Immature natural killer cell (primary cell): ENCODE measurements at regions not wholly inside any gene's neighbourhood (a gene's known extent, or its start where the extent isn't known, plus 50 kb on each side); places are given as distances from the start of the nearest gene placed in this dataset.

Experiments used
- DNase-seq, 3 donors: peaks; one replicate each; pipeline ENCODE4 v3.0.0; 2022; ENCODE audit warnings: mixed read lengths in 1 of 3
- H3K27ac Mint-ChIP-seq, 6 donors: one replicate each; pipeline ENCODE4 v1.8.0; 2020; ENCODE audit warnings: mixed read lengths in 6 of 6, mild to moderate bottlenecking in 5 of 6, inconsistent platforms in 4 of 6, moderate library complexity in 3 of 6
- H3K27me3 Mint-ChIP-seq, 3 donors: one replicate each; pipeline ENCODE4 v1.8.0; 2020 to 2021; ENCODE audit warnings: low read depth in 3 of 3, mild to moderate bottlenecking in 3 of 3, mixed read lengths in 3 of 3, moderate library complexity in 3 of 3, inconsistent platforms in 1 of 3
- H3K36me3 Mint-ChIP-seq, 3 donors: one replicate each; pipeline ENCODE4 v1.8.0; 2020; ENCODE audit warnings: mixed read lengths in 3 of 3, inconsistent platforms in 2 of 3, mild to moderate bottlenecking in 2 of 3
- H3K4me1 Mint-ChIP-seq, 2 donors: one replicate each; pipeline ENCODE4 v1.8.0; 2020; ENCODE audit warnings: inconsistent platforms in 2 of 2, mild to moderate bottlenecking in 2 of 2, mixed read lengths in 2 of 2, moderate library complexity in 1 of 2
- H3K4me3 Mint-ChIP-seq, 5 donors: one replicate each; pipeline ENCODE4 v1.8.0; 2020; ENCODE audit warnings: mild to moderate bottlenecking in 5 of 5, mixed read lengths in 5 of 5, inconsistent platforms in 3 of 5, moderate library complexity in 3 of 5
- H3K9me3 Mint-ChIP-seq, 6 donors: one replicate each; pipeline ENCODE4 v1.8.0; 2020; ENCODE audit warnings: mild to moderate bottlenecking in 6 of 6, mixed read lengths in 6 of 6, inconsistent platforms in 4 of 6, moderate library complexity in 3 of 6

DNA sequence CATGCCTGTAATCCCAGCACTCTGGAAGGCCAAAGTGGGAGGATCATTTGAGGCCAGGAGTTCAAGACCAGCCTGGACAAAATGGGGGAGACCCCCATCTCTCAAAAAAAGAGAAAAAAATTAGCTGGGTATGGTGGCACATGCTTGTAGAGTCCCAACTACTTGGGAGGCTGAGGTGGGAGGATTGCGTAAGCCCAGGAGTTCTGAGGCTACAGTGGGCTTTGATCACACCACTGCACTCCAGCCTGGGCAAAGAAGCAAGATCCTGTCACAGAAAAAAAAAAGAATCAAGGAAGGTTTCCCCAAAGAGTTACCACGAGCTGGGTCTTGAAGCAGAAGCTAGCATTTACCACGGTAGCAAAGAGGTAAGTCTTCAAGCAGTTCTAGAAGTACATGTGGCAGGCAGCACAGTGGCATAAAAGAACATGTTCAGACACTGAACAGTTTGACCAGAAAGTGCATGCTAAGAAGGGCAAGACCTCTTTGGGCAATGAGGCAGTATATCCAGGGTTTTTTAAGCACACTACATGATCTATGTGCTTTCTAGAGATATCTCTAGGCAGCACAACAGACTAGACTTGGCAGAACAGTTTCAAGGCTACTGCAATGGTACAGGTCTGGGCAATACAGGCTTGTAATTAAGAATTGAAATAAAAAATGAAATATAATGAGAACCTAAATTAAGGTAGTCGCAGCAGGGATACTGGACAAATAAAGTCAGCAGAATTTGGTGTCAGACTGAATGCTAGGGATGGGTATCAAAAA, 418.5 kb downstream of the SHQ1 start:
- H3K27ac Mint-ChIP-seq, result no peak overlapping the region
- peaks cover 80 to 95% of the 10 kb centered on the region in 2 donors for H3K4me1 Mint-ChIP-seq
- no peak overlapping the region for H3K4me3 Mint-ChIP-seq
- H3K9me3 Mint-ChIP-seq, result no peaks in the 10 kb centered on the region
- H3K27me3 Mint-ChIP-seq, result peaks cover 0 to 3% (median 0%) of the 10 kb centered on the region in 3 donors
- no peaks in the 10 kb centered on the region for H3K36me3 Mint-ChIP-seq
- no peak for DNase-seq

DNA sequence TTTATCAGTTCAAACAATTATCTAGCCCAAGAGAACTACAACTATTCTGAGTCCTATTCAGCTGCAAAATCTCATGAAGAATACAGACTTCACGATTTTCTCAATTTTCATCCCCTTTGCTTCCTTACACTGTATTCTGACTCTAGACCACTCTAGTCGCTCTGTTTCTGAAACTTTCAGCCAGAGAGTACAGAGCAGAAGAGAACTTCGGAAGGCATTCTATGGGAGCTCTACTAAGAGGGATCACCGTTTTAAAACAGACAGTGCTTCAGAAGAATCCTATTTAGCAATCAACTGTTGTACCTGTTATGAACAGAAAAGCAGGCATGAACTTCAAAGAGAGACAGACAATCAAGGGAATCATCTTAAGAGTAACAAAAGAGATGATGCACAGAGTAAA, 419.4 kb downstream of the SHQ1 start:
- H3K9me3 Mint-ChIP-seq, result no peaks in the 10 kb centered on the region
- peaks cover 0 to 3% (median 0%) of the 10 kb centered on the region in 3 donors for H3K27me3 Mint-ChIP-seq
- no peaks in the 10 kb centered on the region for H3K36me3 Mint-ChIP-seq
- peaks cover 79 to 95% of the 10 kb centered on the region in 2 donors for H3K4me1 Mint-ChIP-seq
- peak overlapping the region in 2 of 6 donors; percentile 11 to 66 for H3K27ac Mint-ChIP-seq
- DNase-seq, result no peak
- peak overlapping the region in 1 of 5 donors; percentile 3 for H3K4me3 Mint-ChIP-seq

- Mint-ChIP-seq H3K27ac (peak overlapping the region in 3 of 6 donors; percentile 7 to 76 (median 18)), H3K9me3 (no peaks in the 10 kb centered on the region), H3K4me3 (peak overlapping the region; percentile 44 to 77 (median 59)), H3K4me1 (peaks cover 79 to 93% of the 10 kb centered on the region in 2 donors), H3K36me3 (no peaks in the 10 kb centered on the region), H3K27me3 (peaks cover 0 to 4% (median 0%) of the 10 kb centered on the region in 3 donors)
- peak in 1 of 3 donors; percentile 13 for DNase-seq
These were observed 420.6 kb downstream of the SHQ1 start for GRCh38 chr3:72427624-72428023.

DNA sequence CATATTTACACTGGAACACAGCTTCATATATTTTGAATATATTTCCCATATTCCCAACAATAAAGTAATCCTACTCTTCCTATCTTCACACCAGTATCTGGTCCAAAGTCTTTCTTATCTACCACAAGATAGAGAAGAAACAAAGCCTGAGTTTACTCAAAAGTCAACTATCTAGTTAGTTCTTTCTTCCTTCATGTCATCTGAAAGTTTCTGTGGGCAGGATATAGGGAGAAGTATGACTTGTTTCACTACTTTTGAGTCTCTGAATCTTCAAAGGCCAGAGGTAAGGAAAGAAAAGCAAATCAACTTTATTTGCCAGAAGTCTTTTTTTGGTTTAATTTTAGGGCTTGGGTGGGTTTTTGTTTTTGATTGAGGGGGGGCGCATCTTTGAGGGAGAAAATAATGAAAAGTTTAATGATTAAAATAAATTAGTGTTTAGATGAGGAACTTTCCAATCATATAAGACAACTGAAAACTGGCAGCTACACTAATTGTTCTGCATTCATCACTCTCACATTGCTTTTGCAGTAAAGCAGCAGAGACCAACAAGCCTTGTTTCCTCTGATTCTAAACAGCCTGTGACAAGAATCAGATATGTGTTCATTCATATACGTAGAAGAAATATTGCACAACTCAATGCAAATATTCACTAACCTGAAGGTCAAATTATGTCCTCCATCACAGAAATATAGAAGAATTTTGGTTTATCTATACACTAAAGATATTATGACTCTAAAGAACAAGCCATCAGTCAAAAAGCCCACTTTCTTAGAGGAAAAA, 421.4 kb downstream of the SHQ1 start:
- H3K4me3 Mint-ChIP-seq, result peak overlapping the region in 4 of 5 donors; percentile 49 to 77 (median 60)
- peaks cover 3 to 7% (median 3%) of the 10 kb centered on the region in 3 donors for H3K36me3 Mint-ChIP-seq
- H3K9me3 Mint-ChIP-seq, result peaks cover 0 to 3% (median 1%) of the 10 kb centered on the region in 6 donors
- peak overlapping the region in 5 of 6 donors; percentile 7 to 65 (median 39) for H3K27ac Mint-ChIP-seq
- DNase-seq, result no peak
- H3K4me1 Mint-ChIP-seq, result peaks cover 79 to 93% of the 10 kb centered on the region in 2 donors
- peaks cover 0 to 4% (median 0%) of the 10 kb centered on the region in 3 donors for H3K27me3 Mint-ChIP-seq

GRCh38 chr3:72423643-72424042, 424.6 kb downstream of the SHQ1 start:
- Mint-ChIP-seq H3K9me3 (peaks cover 0 to 11% (median 4%) of the 10 kb centered on the region in 6 donors), H3K27me3 (peaks cover 0 to 4% (median 0%) of the 10 kb centered on the region in 3 donors), H3K27ac (peak overlapping the region in 1 of 6 donors; percentile 17), H3K36me3 (peaks cover 4 to 13% (median 13%) of the 10 kb centered on the region in 3 donors), H3K4me3 (no peak overlapping the region), H3K4me1 (peaks cover 78 to 97% of the 10 kb centered on the region in 2 donors)
- no peak for DNase-seq

DNA sequence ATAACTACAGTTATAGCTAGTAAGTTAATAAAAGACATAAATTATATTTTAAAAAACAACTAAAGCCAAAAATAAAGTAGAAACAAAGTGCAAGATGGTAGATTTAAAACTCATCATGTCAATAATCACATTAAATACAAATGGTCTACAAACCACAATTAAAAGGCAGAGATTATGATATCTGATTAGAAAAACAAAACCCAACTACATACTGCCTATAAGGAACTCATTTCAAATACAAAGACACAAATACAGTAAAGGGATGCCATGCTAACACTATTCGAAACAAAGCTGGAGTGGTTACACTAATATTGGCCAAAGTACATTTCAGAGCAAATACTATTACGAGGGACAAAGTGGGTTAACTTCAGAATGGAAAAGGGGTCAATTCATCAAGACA, 426.5 kb downstream of the SHQ1 start:
- Mint-ChIP-seq H3K4me3 (no peak overlapping the region), H3K9me3 (peaks cover 0 to 11% (median 4%) of the 10 kb centered on the region in 6 donors), H3K27me3 (peaks cover 0 to 4% (median 0%) of the 10 kb centered on the region in 3 donors), H3K4me1 (peaks cover 77 to 97% of the 10 kb centered on the region in 2 donors), H3K27ac (peak overlapping the region in 1 of 6 donors; percentile 12), H3K36me3 (peaks cover 4 to 13% (median 13%) of the 10 kb centered on the region in 3 donors)
- DNase-seq, result no peak

DNA sequence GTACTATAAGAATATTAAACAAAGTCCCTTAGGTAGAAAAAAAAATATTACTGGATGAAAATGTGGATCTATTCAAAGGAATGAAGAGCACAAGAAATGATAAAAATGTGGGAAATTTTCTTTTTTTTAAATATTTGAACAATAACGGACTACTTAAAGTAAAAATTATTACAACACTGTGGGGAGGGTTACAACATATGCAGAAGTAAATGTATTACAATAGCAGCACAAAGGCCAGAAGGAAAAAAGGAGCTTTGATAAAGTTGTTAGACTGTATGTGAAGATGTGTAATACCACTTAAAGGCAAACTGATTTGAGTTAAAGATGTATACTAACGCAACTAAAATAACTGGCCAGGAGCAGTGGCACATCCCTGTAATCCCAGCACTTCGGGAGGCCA, 427.1 kb downstream of the SHQ1 start:
- Mint-ChIP-seq H3K9me3 (peaks cover 0 to 11% (median 4%) of the 10 kb centered on the region in 6 donors), H3K4me3 (no peak overlapping the region), H3K36me3 (peaks cover 4 to 13% (median 13%) of the 10 kb centered on the region in 3 donors), H3K4me1 (peaks cover 77 to 97% of the 10 kb centered on the region in 2 donors), H3K27ac (no peak overlapping the region), H3K27me3 (peaks cover 0 to 4% (median 0%) of the 10 kb centered on the region in 3 donors)
- DNase-seq, result no peak

DNA sequence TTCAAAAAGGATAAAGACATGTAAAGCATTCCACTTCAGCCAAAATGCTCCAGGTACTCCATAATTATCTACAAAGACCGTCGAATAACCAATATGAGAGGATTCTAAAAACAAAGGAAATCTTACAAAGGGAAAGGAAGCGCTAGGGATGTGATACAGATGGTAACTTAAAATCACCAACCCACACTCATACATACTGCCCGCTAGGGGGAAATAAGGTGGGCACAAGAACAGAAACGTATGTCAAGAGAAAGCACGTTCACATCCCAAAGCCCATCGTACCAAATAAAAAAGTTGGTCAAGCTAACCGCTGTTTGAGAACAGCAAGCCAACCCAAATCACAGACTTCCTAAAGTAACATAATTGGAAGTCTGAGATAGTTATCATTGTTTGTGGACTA, 429.4 kb downstream of the SHQ1 start:
- Mint-ChIP-seq H3K36me3 (peaks cover 4 to 13% (median 13%) of the 10 kb centered on the region in 3 donors), H3K9me3 (peaks cover 0 to 11% (median 4%) of the 10 kb centered on the region in 6 donors), H3K4me3 (no peak overlapping the region), H3K27me3 (peaks cover 0 to 1% (median 0%) of the 10 kb centered on the region in 3 donors), H3K27ac (no peak overlapping the region), H3K4me1 (peaks cover 72 to 97% of the 10 kb centered on the region in 2 donors)
- DNase-seq, result no peak

DNA sequence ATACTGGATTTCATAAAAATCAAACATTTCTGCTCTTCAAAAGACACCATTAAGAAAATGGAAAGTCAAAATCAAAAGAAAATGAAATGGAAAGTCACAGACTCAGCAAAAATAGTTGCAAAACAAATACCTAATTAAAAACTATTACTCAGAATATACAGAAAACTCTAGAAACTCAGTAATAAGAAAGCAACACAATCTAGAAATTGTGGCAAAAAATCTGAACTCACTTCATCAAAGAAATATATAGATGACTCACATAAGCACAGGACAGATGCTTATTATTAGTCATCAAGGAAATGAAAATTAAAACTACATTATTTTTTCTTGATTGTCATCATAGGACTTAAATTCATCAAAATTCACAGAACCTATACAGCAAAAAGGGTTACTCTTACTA, 430.0 kb downstream of the SHQ1 start:
- Mint-ChIP-seq H3K27me3 (no peaks in the 10 kb centered on the region), H3K4me3 (no peak overlapping the region), H3K4me1 (peaks cover 70 to 97% of the 10 kb centered on the region in 2 donors)

GRCh38 chr3:72414481-72415016, 433.7 kb downstream of the SHQ1 start:
- Mint-ChIP-seq H3K27me3 (peaks cover 0 to 3% (median 0%) of the 10 kb centered on the region in 3 donors), H3K36me3 (no peaks in the 10 kb centered on the region), H3K4me1 (peaks cover 78 to 100% of the 10 kb centered on the region in 2 donors), H3K4me3 (no peak overlapping the region), H3K9me3 (no peaks in the 10 kb centered on the region), H3K27ac (no peak overlapping the region)
- no peak for DNase-seq

More for the DNA sequence above, 430.0 kb downstream of the SHQ1 start:
- Mint-ChIP-seq H3K27ac (no peak overlapping the region), H3K9me3 (peaks cover 0 to 11% (median 4%) of the 10 kb centered on the region in 6 donors), H3K36me3 (peaks cover 4 to 13% (median 13%) of the 10 kb centered on the region in 3 donors)
- DNase-seq, result no peak

DNA sequence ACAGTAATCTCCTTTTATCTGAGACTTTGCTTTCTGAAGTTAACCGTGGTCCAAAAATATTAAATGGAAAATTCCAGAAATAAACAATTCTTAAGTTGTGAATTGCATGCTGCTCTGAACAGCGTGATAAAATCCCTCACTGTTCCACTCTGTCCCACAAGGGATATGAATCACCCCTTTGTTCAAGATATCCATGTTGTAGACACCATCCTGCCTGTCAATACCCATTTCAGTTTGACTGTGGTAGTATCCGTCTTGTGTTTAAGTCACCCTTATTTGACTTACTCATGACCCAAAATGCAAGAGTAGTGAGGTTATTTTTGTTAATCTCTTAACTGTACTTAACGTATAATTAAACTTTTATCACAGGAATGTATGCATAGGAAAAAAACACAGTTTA, 435.0 kb downstream of the SHQ1 start:
- no peak for DNase-seq
- Mint-ChIP-seq H3K27me3 (peaks cover 0 to 3% (median 0%) of the 10 kb centered on the region in 3 donors), H3K9me3 (no peaks in the 10 kb centered on the region), H3K27ac (no peak overlapping the region), H3K36me3 (no peaks in the 10 kb centered on the region), H3K4me3 (no peak overlapping the region), H3K4me1 (peaks cover 78 to 100% of the 10 kb centered on the region in 2 donors)

DNA sequence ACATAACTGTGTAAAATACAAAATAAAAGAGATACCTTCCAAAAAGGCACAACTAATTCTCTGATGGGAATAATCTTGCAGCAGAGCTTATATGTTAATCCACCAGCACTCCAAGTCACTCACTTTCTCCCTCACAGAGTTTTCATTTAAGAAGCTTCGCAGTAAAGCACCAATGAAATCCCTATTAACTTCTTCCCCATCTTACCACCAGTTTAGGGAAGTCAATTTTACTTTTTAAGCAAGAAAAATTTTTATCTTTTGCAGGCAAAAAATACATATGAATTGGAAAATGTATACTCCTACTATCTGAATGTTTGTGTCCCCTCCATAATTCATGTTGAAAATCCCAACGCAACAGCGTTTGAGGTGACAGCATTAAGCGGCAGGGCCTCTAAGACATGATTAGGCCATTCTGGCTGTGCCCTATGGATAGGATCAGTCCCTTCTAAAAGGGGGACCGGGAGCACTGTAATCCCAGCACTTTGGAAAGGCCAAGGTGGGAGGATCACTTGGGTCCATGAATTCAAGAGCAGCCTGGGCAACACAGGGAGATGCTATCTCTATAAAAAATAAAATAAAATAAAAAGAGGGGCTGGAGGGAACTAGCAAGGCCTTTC, 435.8 kb downstream of the SHQ1 start:
- Mint-ChIP-seq H3K27ac (peak overlapping the region in 1 of 6 donors; percentile 42), H3K9me3 (no peaks in the 10 kb centered on the region), H3K4me1 (peaks cover 76 to 100% of the 10 kb centered on the region in 2 donors), H3K4me3 (no peak overlapping the region), H3K36me3 (no peaks in the 10 kb centered on the region), H3K27me3 (peaks cover 0 to 3% (median 0%) of the 10 kb centered on the region in 3 donors)
- DNase-seq, result no peak

DNA sequence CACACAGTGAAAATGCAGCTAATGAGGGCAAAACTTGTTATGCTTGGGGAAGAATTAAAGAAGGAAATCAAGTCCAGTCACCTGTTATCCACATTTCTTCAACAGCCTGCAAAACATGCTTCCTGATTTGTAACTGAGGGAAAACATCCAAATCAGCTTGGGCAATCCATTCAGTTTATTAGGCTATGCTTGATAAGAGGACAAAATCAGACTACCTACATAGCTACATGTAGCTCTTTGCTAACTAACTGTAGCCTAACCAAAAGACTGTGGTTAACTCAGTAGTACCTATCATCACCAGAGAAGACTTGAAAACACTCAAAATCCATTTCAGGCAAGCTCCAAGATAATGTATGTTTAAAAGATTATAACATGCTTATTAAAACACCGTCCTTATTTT, 436.4 kb downstream of the SHQ1 start:
- Mint-ChIP-seq H3K27me3 (peaks cover 0 to 3% (median 0%) of the 10 kb centered on the region in 3 donors), H3K9me3 (no peaks in the 10 kb centered on the region), H3K4me3 (peak overlapping the region in 1 of 5 donors; percentile 18), H3K36me3 (no peaks in the 10 kb centered on the region), H3K4me1 (peaks cover 80 to 100% of the 10 kb centered on the region in 2 donors), H3K27ac (peak overlapping the region in 1 of 6 donors; percentile 20)
- DNase-seq, result no peak
